GM10248 (cell line): ENCODE measurements at regions not wholly inside any gene's neighbourhood (a gene's known extent, or its start where the extent isn't known, plus 50 kb on each side); places are given as distances from the start of the nearest gene placed in this dataset.

Experiments used
- CTCF ChIA-PET: fragments of 300-600 bp; sonication (Branson Sonifier 250); formaldehyde crosslinking; extraction: SDS; loops from one replicate; lab custom pipeline; 2021; ENCODE audit warnings: antibody characterized with exemption; lab: Yijun Ruan, JAX
- POLR2A ChIA-PET: fragments of 350-650 bp; sonication (Branson Sonifier 250); formaldehyde crosslinking; extraction: SDS; loops from one replicate; lab custom pipeline; 2020; ENCODE audit warnings: antibody characterized with exemption; lab: Yijun Ruan, JAX
- DNase-seq: peaks from one replicate; pipeline ENCODE4 v3.0.0; 2012; ENCODE audit errors: extremely low spot score
- TF ChIP-seq, protein P1 (sequence below): IDR thresholded peaks from 2 replicates; pipeline ENCODE4 v1.5.1; 2012; ENCODE audit warnings: mild to moderate bottlenecking, low read depth; ENCODE audit errors: extremely low read depth, missing control alignments, control extremely low read depth

DNA sequence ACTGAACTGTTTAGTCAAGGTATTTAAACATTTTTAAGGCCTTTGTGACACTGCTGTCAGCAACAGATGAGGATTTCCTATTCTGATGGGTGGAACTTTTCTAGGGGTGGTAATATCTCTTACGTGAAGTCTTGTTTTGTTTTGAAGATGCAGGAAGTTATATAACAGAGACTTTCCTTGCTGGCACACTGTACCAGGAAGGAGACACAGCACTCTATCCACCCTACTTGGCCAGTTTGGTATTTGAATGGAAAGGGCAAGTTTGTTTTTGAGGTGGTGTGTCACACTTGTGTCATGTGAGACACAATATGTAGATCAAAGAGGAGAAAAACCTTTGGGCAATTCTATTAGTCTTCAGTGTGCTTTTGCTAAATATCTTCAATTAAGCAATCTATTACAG lies 51.6 kb upstream of the SRP54 start:
- peak; percentile 17 for DNase-seq
- CTCF ChIA-PET: interaction anchor here (1.1 kb wide), 1 partner anchor 209 kb away, joined by 3 read pairs; no protein-coding TSS in a partner anchor
- POLR2A ChIA-PET: no interaction called here
- TF ChIP-seq, protein P1, sequence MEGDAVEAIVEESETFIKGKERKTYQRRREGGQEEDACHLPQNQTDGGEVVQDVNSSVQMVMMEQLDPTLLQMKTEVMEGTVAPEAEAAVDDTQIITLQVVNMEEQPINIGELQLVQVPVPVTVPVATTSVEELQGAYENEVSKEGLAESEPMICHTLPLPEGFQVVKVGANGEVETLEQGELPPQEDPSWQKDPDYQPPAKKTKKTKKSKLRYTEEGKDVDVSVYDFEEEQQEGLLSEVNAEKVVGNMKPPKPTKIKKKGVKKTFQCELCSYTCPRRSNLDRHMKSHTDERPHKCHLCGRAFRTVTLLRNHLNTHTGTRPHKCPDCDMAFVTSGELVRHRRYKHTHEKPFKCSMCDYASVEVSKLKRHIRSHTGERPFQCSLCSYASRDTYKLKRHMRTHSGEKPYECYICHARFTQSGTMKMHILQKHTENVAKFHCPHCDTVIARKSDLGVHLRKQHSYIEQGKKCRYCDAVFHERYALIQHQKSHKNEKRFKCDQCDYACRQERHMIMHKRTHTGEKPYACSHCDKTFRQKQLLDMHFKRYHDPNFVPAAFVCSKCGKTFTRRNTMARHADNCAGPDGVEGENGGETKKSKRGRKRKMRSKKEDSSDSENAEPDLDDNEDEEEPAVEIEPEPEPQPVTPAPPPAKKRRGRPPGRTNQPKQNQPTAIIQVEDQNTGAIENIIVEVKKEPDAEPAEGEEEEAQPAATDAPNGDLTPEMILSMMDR: no peak

DNA sequence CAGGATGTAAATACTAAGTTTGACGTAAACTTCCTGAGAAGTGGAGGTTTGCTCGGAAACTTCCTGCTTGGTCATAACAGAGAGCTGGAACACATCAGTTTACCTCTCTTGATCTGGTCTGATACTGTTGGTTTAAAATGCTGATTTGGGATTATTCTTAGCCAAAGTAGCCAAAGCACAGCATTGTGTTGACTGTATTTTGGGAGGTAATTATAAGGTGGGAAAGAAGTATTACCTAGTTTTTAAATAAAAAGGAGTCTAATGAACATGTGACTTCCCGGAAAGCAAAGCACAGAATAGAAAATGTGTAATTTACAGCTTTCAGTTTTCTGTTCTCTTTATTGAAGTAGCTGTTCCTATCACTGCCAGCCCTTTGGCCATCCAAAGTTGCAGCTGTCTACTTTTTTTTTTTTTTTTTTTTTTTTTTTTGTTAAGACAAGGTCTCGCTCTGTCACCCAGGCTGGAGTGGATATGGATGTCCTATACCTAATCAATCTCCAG lies 52.2 kb upstream of the SRP54 start:
- peak; percentile 45 for DNase-seq
- TF ChIP-seq, protein P1: no peak
- ChIA-PET POLR2A (interaction anchor here (0.6 kb wide), 1 partner anchor 746 kb away, joined by 3 read pairs; no protein-coding TSS in a partner anchor), CTCF (interaction anchor here (0.7 to 1.1 kb wide), 3 partner anchors 52 to 208 kb away, joined by 3 read pairs; no protein-coding TSS in a partner anchor)

DNA sequence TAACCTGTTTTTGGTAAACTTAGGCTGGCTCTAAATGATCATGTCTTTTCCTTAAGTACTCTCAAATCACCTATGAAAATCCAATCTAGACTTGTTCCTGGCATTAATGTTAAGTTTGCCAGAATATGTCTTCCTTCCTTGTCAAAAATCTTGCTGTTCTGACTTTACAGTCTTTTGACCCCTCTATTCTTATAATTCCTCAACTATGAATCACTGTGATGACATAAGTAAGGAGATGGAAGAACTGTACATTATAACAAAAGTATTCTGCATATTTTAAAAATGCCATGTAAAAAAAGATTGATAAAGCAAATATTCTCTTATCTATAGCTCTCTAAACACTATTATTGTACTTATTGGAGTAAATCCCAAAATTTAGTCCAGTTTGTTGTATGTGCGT lies 51.4 kb upstream of the BAZ1A start:
- ChIA-PET CTCF (no interaction called here), POLR2A (no interaction called here)
- DNase-seq: no peak
- TF ChIP-seq, protein P1: no peak
